OCI-LY1 (cell line): ENCODE measurements at regions not wholly inside any gene's neighbourhood (a gene's known extent, or its start where the extent isn't known, plus 50 kb on each side); places are given as distances from the start of the nearest gene placed in this dataset.

Source experiments
- H2AFZ ChIP-seq: fragments of 200-600 bp; sonication (generic), shearing (Covaris generic); 2 replicates; pipeline ENCODE4 v1.6.0; 2014; ENCODE audit warnings: antibody characterized with exemption, mild to moderate bottlenecking, low read length
- H3F3A ChIP-seq: fragments of 200-600 bp; sonication (generic), shearing (Covaris generic); 2 replicates; pipeline ENCODE4 v1.6.0; 2014; ENCODE audit warnings: mild to moderate bottlenecking, antibody characterized with exemption, low read length, moderate library complexity; ENCODE audit not compliant: insufficient read depth
- H3K27ac ChIP-seq: fragments of 200-600 bp; sonication (generic); 2 replicates; pipeline ENCODE4 v1.5.1; 2014; ENCODE audit warnings: low read length, mixed run types, mild to moderate bottlenecking, low read depth; ENCODE audit not compliant: poor library complexity, severe bottlenecking
- H3K27me3 ChIP-seq: fragments of 200-600 bp; sonication (generic); 2 replicates; pipeline ENCODE4 v1.6.0; 2014; ENCODE audit warnings: antibody characterized with exemption, mild to moderate bottlenecking, low read length, moderate library complexity; ENCODE audit not compliant: insufficient read depth
- H3K36me3 ChIP-seq: fragments of 200-600 bp; sonication (generic); 2 replicates; pipeline ENCODE4 v1.6.1; 2014; ENCODE audit warnings: mild to moderate bottlenecking, antibody characterized with exemption, low read length, moderate library complexity, mixed read lengths; ENCODE audit not compliant: insufficient read depth
- H3K4me1 ChIP-seq: fragments of 200-600 bp; sonication (generic); 2 replicates; pipeline ENCODE4 v1.5.1; 2014; ENCODE audit warnings: mild to moderate bottlenecking, low read length, moderate library complexity; ENCODE audit not compliant: insufficient read depth, severe bottlenecking
- H3K4me2 ChIP-seq: fragments of 200-600 bp; sonication (generic), shearing (Covaris generic); 2 replicates; pipeline ENCODE4 v1.6.1; 2014; ENCODE audit warnings: low read length
- H3K4me3 ChIP-seq: fragments of 200-600 bp; sonication (generic); 2 replicates; pipeline ENCODE4 v1.5.1; 2014; ENCODE audit warnings: low read length, low read depth, mild to moderate bottlenecking, mixed read lengths; ENCODE audit not compliant: poor library complexity, severe bottlenecking
- H3K79me2 ChIP-seq: fragments of 200-600 bp; shearing (Covaris generic); 2 replicates; pipeline ENCODE4 v1.6.1; 2016; ENCODE audit warnings: mixed run types, low read length, mixed read lengths; ENCODE audit not compliant: insufficient read depth
- H3K9ac ChIP-seq: fragments of 200-600 bp; sonication (generic), shearing (Covaris generic); 2 replicates; pipeline ENCODE4 v1.6.1; 2014; ENCODE audit warnings: mild to moderate bottlenecking, low read length, mixed read lengths
- H3K9me2 ChIP-seq: fragments of 200-600 bp; sonication (generic), shearing (Covaris generic); 2 replicates; pipeline ENCODE4 v1.6.1; 2014; ENCODE audit warnings: low read depth, mild to moderate bottlenecking, low read length, mixed read lengths
- H3K9me3 ChIP-seq: fragments of 200-600 bp; shearing (Covaris generic); 2 replicates; pipeline ENCODE4 v1.6.1; 2014; ENCODE audit warnings: low read length, mixed read lengths
- H4K20me1 ChIP-seq: fragments of 200-600 bp; sonication (generic), shearing (Covaris generic); 2 replicates; pipeline ENCODE4 v1.6.0; 2016; ENCODE audit warnings: mild to moderate bottlenecking, low read length; ENCODE audit not compliant: insufficient read depth
- CTCF ChIP-seq: fragments of 200-600 bp; sonication (generic), shearing (Covaris generic); IDR thresholded peaks from 2 replicates; pipeline ENCODE4 v1.5.1; 2017; ENCODE audit warnings: mild to moderate bottlenecking, antibody characterized with exemption, low read length, moderate library complexity, mixed read lengths
- EZH2 ChIP-seq: fragments of 200-600 bp; sonication (generic), shearing (Covaris generic); IDR thresholded peaks from 2 replicates; pipeline ENCODE4 v1.8.0; 2017; ENCODE audit warnings: borderline replicate concordance, mixed run types, mild to moderate bottlenecking, antibody characterized with exemption, low read length, moderate library complexity, mixed read lengths

GRCh38 chr21:26385721-26386120, 187.4 kb downstream of the CYYR1 start:
- no peak overlapping the region for H2AFZ ChIP-seq
- H3F3A ChIP-seq = no peaks in the 10 kb centered on the region
- H3K79me2 ChIP-seq = no peaks in the 10 kb centered on the region
- no peaks in the 10 kb centered on the region for H3K9me2 ChIP-seq
- H3K4me3 ChIP-seq = no peak overlapping the region
- peaks cover 24% of the 10 kb centered on the region for H3K4me1 ChIP-seq
- H3K9ac ChIP-seq = no peak overlapping the region
- no peak for TF ChIP-seq CTCF
- H4K20me1 ChIP-seq = no peaks in the 10 kb centered on the region
- no peaks in the 10 kb centered on the region for H3K27me3 ChIP-seq
- H3K27ac ChIP-seq = no peak overlapping the region
- H3K9me3 ChIP-seq = peaks cover 15% of the 10 kb centered on the region; the same call in 1 of the 2 replicates
- no peaks in the 10 kb centered on the region; the same call in 1 of the 2 replicates for H3K36me3 ChIP-seq
- H3K4me2 ChIP-seq = no peak overlapping the region

GRCh38 chr21:26379561-26379960, 193.5 kb downstream of the CYYR1 start:
- no peak overlapping the region for H2AFZ ChIP-seq
- H3K9me3 ChIP-seq = 0 out of 2 replicates have a peak, but pooled peaks cover 5% of the 10 kb centered on the region
- H4K20me1 ChIP-seq = no peaks in the 10 kb centered on the region
- H3K36me3 ChIP-seq = no peaks in the 10 kb centered on the region
- H3K4me1 ChIP-seq = no peaks in the 10 kb centered on the region
- H3F3A ChIP-seq = no peaks in the 10 kb centered on the region
- H3K9ac ChIP-seq = no peak overlapping the region
- TF ChIP-seq CTCF (no peak), EZH2 (no peak)
- H3K79me2 ChIP-seq = no peaks in the 10 kb centered on the region
- H3K4me3 ChIP-seq = no peak overlapping the region
- H3K9me2 ChIP-seq = no peaks in the 10 kb centered on the region
- no peaks in the 10 kb centered on the region for H3K27me3 ChIP-seq
- H3K27ac ChIP-seq = no peak overlapping the region
- no peak overlapping the region for H3K4me2 ChIP-seq

GRCh38 chr21:26377111-26377694, 195.9 kb downstream of the CYYR1 start:
- Histone ChIP-seq H3K4me1 (no peaks in the 10 kb centered on the region), H2AFZ (no peak overlapping the region), H3K9me3 (no peaks in the 10 kb centered on the region), H3K27me3 (no peaks in the 10 kb centered on the region), H3K4me3 (no peak overlapping the region), H3K36me3 (no peaks in the 10 kb centered on the region), H3F3A (no peaks in the 10 kb centered on the region), H4K20me1 (no peaks in the 10 kb centered on the region), H3K9ac (no peak overlapping the region), H3K9me2 (no peaks in the 10 kb centered on the region), H3K79me2 (no peaks in the 10 kb centered on the region), H3K27ac (no peak overlapping the region), H3K4me2 (no peak overlapping the region)
- TF ChIP-seq EZH2 (no peak), CTCF (no peak)
